Activated T-cell treated with anti-CD3 and anti-CD28 coated beads, Interleukin-2, amount 50 U/mL, for 24 hours (primary cell): ENCODE measurements at regions not wholly inside any gene's neighbourhood (a gene's known extent, or its start where the extent isn't known, plus 50 kb on each side); places are given as distances from the start of the nearest gene placed in this dataset.

Source experiments
- DNase-seq: peaks from one replicate; pipeline ENCODE4 v3.0.0-alpha.2; 2020
- H3K27ac Mint-ChIP-seq: 2 replicates; pipeline ENCODE4 v1.8.0; 2020; ENCODE audit warnings: mild to moderate bottlenecking, mixed read lengths
- H3K27me3 Mint-ChIP-seq: 2 replicates; pipeline ENCODE4 v1.8.0; 2020; ENCODE audit warnings: mixed read lengths
- H3K36me3 Mint-ChIP-seq: 2 replicates; pipeline ENCODE4 v1.8.0; 2020; ENCODE audit warnings: low read depth, mixed read lengths
- H3K4me1 Mint-ChIP-seq: 2 replicates; pipeline ENCODE4 v1.8.0; 2020; ENCODE audit warnings: low read depth, mixed read lengths
- H3K4me3 Mint-ChIP-seq: 2 replicates; pipeline ENCODE4 v1.8.0; 2020; ENCODE audit warnings: mild to moderate bottlenecking, moderate library complexity, mixed read lengths
- H3K9me3 Mint-ChIP-seq: 2 replicates; pipeline ENCODE4 v1.8.0; 2020; ENCODE audit warnings: mixed read lengths

GRCh38 chr6:47392251-47392650 lies 82.5 kb upstream of the TNFRSF21 start:
- Mint-ChIP-seq H3K9me3 (peaks cover 18% of the 10 kb centered on the region), H3K27ac (no peak overlapping the region), H3K4me3 (no peak overlapping the region), H3K27me3 (peaks cover 12% of the 10 kb centered on the region), H3K36me3 (no peaks in the 10 kb centered on the region), H3K4me1 (no peaks in the 10 kb centered on the region)
- no peak for DNase-seq

GRCh38 chr6:47396401-47397069 lies 81.1 kb upstream of the CD2AP start:
- no peak for DNase-seq
- Mint-ChIP-seq H3K36me3 (no peaks in the 10 kb centered on the region), H3K27me3 (peaks cover 6% of the 10 kb centered on the region), H3K27ac (no peak overlapping the region), H3K9me3 (peaks cover 5% of the 10 kb centered on the region), H3K4me1 (no peaks in the 10 kb centered on the region), H3K4me3 (no peak overlapping the region)

GRCh38 chr6:47400581-47400980 lies 77.0 kb upstream of the CD2AP start:
- Mint-ChIP-seq H3K4me3 (no peak overlapping the region), H3K36me3 (no peaks in the 10 kb centered on the region)

GRCh38 chr6:47402081-47402480 lies 75.5 kb upstream of the CD2AP start:
- no peaks in the 10 kb centered on the region for H3K4me1 Mint-ChIP-seq
- H3K27me3 Mint-ChIP-seq, result no peaks in the 10 kb centered on the region
- H3K36me3 Mint-ChIP-seq, result no peaks in the 10 kb centered on the region
- H3K9me3 Mint-ChIP-seq, result no peaks in the 10 kb centered on the region
- H3K27ac Mint-ChIP-seq, result no peak overlapping the region
- H3K4me3 Mint-ChIP-seq, result no peak overlapping the region
- no peak for DNase-seq

More at GRCh38 chr6:47400581-47400980, 77.0 kb upstream of the CD2AP start:
- no peak overlapping the region for H3K27ac Mint-ChIP-seq
- H3K9me3 Mint-ChIP-seq, result no peaks in the 10 kb centered on the region
- DNase-seq, result no peak
- no peaks in the 10 kb centered on the region for H3K27me3 Mint-ChIP-seq
- no peaks in the 10 kb centered on the region for H3K4me1 Mint-ChIP-seq

GRCh38 chr6:47403056-47403455 lies 74.5 kb upstream of the CD2AP start:
- H3K27ac Mint-ChIP-seq, result no peak overlapping the region
- H3K4me3 Mint-ChIP-seq, result no peak overlapping the region
- no peaks in the 10 kb centered on the region for H3K4me1 Mint-ChIP-seq
- H3K27me3 Mint-ChIP-seq, result no peaks in the 10 kb centered on the region
- H3K9me3 Mint-ChIP-seq, result no peaks in the 10 kb centered on the region
- no peaks in the 10 kb centered on the region for H3K36me3 Mint-ChIP-seq
- no peak for DNase-seq

GRCh38 chr6:47403801-47404200 lies 73.8 kb upstream of the CD2AP start:
- no peaks in the 10 kb centered on the region for H3K27me3 Mint-ChIP-seq
- no peaks in the 10 kb centered on the region for H3K4me1 Mint-ChIP-seq
- no peak for DNase-seq
- H3K27ac Mint-ChIP-seq, result no peak overlapping the region
- H3K9me3 Mint-ChIP-seq, result no peaks in the 10 kb centered on the region
- H3K4me3 Mint-ChIP-seq, result no peak overlapping the region
- H3K36me3 Mint-ChIP-seq, result no peaks in the 10 kb centered on the region

- H3K27me3 Mint-ChIP-seq, result no peaks in the 10 kb centered on the region
- H3K4me1 Mint-ChIP-seq, result no peaks in the 10 kb centered on the region
- DNase-seq, result no peak
- no peaks in the 10 kb centered on the region for H3K9me3 Mint-ChIP-seq
- H3K36me3 Mint-ChIP-seq, result no peaks in the 10 kb centered on the region
- H3K27ac Mint-ChIP-seq, result no peak overlapping the region
- no peak overlapping the region for H3K4me3 Mint-ChIP-seq
These were observed 73.2 kb upstream of the CD2AP start for GRCh38 chr6:47404435-47404834.

- H3K27ac Mint-ChIP-seq, result no peak overlapping the region
- H3K36me3 Mint-ChIP-seq, result no peaks in the 10 kb centered on the region
- H3K4me1 Mint-ChIP-seq, result no peaks in the 10 kb centered on the region
- no peaks in the 10 kb centered on the region for H3K9me3 Mint-ChIP-seq
- no peak for DNase-seq
- H3K27me3 Mint-ChIP-seq, result no peaks in the 10 kb centered on the region
- no peak overlapping the region for H3K4me3 Mint-ChIP-seq
These were observed 72.3 kb upstream of the CD2AP start for GRCh38 chr6:47405273-47405672.

GRCh38 chr6:47407300-47408281 lies 70.0 kb upstream of the CD2AP start:
- Mint-ChIP-seq H3K4me1 (no peaks in the 10 kb centered on the region), H3K36me3 (no peaks in the 10 kb centered on the region), H3K4me3 (no peak overlapping the region), H3K27me3 (no peaks in the 10 kb centered on the region), H3K27ac (no peak overlapping the region), H3K9me3 (no peaks in the 10 kb centered on the region)
- no peak for DNase-seq

GRCh38 chr6:47413752-47414422 lies 63.7 kb upstream of the CD2AP start:
- peak overlapping the region; percentile 70 for H3K4me3 Mint-ChIP-seq
- H3K27me3 Mint-ChIP-seq, result no peaks in the 10 kb centered on the region
- no peaks in the 10 kb centered on the region for H3K9me3 Mint-ChIP-seq
- no peak for DNase-seq
- H3K27ac Mint-ChIP-seq, result peak overlapping the region; percentile 86
- H3K36me3 Mint-ChIP-seq, result no peaks in the 10 kb centered on the region
- peaks cover 17% of the 10 kb centered on the region for H3K4me1 Mint-ChIP-seq

- no peaks in the 10 kb centered on the region for H3K27me3 Mint-ChIP-seq
- H3K4me1 Mint-ChIP-seq, result peaks cover 17% of the 10 kb centered on the region
- peak overlapping the region; percentile 86 for H3K27ac Mint-ChIP-seq
- H3K9me3 Mint-ChIP-seq, result no peaks in the 10 kb centered on the region
- DNase-seq, result no peak
- H3K4me3 Mint-ChIP-seq, result peak overlapping the region; percentile 70
- no peaks in the 10 kb centered on the region for H3K36me3 Mint-ChIP-seq
These were observed 63.0 kb upstream of the CD2AP start for GRCh38 chr6:47414423-47415167.

- Mint-ChIP-seq H3K27me3 (no peaks in the 10 kb centered on the region), H3K4me1 (peaks cover 17% of the 10 kb centered on the region), H3K27ac (no peak overlapping the region), H3K36me3 (no peaks in the 10 kb centered on the region), H3K9me3 (no peaks in the 10 kb centered on the region), H3K4me3 (no peak overlapping the region)
- DNase-seq, result no peak
These were observed 60.9 kb upstream of the CD2AP start for GRCh38 chr6:47416396-47417345.

GRCh38 chr6:47419621-47420020 lies 58.0 kb upstream of the CD2AP start:
- H3K27ac Mint-ChIP-seq, result no peak overlapping the region
- H3K4me1 Mint-ChIP-seq, result peaks cover 7% of the 10 kb centered on the region
- H3K36me3 Mint-ChIP-seq, result no peaks in the 10 kb centered on the region
- H3K4me3 Mint-ChIP-seq, result no peak overlapping the region
- DNase-seq, result no peak
- H3K27me3 Mint-ChIP-seq, result no peaks in the 10 kb centered on the region
- H3K9me3 Mint-ChIP-seq, result no peaks in the 10 kb centered on the region
